ENCODE measurements at regions not wholly inside any gene's neighbourhood (a gene's known extent, or its start where the extent isn't known, plus 50 kb on each side); places are given as distances from the start of the nearest gene placed in this dataset.

DNA sequence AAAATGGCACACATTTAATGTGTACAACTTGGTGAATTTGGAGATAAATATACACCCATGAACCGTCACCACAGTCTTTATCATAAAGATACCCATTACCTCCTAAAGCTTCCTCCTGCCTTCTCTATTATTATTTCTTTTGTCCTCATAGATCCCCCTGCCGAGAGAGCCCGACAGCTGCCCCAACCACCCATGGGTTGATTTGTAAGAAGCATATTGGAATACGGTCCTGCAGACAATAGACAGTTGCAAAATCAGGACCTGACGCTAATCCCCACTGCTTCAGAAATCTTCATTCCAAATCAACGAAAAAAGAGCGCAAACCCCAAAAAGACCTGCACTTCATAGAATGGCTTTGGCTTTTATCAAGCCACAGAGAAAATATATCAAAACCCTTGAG lies 697.5 kb downstream of the SEMA5A start:
- DNase-seq (ENCODE audit: low read depth in 2 of 2), result no peak

DNA sequence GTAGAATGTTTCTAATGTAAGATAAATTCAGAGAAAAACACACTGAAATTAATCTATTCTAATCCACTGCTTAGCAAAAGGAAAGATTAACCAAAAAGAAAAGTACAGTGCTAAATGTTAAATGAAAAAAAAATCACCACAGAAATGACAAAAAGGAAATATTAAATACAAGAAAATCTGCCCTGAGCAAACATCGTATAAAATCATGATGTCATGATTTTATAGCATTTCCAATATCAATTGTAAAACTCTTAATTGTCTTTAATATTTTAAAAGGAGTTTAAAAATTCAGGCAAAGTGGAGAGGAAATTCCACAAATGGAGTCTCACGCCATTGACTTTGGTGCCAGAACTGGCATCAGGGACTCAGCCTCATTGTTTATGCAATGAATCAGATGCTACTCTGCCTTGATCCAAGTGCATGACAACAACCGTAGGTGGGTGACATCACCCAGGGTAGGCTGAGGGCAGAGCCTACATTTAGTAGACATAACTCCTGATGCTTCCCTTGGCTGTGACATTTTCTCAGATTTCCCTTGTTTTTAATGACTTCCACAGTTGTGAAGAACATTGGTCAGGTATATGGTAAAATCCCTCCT lies 696.8 kb downstream of the SEMA5A start:
- DNase-seq (ENCODE audit: low read depth in 2 of 2), result no peak

DNA sequence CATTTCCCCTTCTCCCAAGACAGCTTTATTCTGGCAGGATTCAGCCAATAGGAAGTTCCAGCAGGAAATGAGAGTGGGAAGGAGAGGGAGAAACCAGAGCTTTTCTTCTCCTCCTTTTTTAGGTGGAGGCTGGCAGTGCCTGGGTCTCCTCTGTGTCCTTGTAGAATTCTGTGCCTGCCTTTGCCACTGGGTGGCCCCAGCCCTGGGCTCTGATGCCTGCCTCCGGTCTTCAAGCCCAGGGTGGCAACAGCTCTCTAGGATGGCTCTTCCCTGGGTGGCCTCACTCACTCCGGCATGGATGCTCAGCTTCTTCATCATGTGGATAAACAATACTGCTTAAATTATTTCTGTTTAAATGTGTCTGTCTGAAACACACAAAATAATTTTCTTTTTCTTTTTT lies 694.8 kb downstream of the SEMA5A start:
- no peak for DNase-seq (ENCODE audit: low read depth in 2 of 2)

DNA sequence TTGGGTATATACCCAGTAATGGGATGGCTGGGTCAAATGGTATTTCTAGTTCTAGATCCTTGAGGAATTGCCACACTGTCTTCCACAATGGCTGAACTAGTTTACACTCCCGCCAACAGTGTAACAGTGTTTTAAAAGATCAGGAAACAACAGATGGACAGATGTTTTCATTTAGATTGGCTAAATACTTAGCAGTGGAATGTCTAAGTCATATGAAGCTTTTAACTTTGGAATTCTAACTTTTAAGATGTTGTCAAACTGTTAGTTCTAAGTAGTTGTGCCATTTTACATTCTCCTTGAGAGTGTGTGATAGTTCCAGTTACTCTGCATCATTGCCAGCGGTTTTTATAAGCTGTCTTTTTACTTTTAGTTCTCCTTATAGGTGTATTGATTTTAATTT lies 688.8 kb downstream of the SEMA5A start:
- no peak for DNase-seq (ENCODE audit: low read depth in 2 of 2)

DNA sequence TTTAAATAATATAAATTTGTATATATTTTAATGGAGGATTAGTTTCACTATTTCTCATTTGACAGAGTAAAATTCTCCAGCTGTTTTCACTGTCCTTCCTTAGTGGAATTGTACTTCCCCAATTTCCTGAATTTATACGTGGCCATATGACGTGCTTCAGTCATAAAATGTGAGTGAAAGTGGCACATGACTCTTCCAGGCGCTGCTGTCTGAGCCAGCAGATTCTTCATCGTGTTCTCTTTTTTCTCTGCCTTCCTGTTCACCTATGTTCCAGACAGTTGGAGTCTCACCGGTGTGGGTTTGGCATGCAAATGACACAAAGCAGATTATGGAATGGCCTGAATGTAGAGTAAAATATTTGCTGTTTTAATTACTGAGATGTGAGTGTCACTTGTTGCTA lies 684.1 kb downstream of the SEMA5A start:
- DNase-seq (ENCODE audit: low read depth in 2 of 2), result no peak

DNA sequence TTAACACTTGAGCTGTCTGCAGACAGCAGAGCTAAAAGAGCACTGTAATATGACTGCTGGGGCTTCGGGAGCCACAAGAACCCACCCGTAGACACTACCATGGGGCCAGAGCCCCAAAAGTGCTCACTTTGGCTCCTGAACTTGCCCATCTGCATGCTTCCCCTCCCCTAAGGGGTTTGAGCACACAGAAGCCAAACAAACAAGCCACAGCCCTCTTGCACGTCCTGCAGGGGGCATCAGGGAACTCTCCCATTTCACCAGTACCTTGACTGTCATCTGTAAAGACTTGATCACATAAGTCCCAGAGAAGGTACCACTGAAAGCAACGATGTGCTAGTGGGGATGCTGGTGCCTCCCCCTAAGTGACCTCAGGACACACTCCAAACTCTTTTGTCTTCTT lies 681.8 kb downstream of the SEMA5A start:
- no peak for DNase-seq (ENCODE audit: low read depth in 2 of 2)

DNA sequence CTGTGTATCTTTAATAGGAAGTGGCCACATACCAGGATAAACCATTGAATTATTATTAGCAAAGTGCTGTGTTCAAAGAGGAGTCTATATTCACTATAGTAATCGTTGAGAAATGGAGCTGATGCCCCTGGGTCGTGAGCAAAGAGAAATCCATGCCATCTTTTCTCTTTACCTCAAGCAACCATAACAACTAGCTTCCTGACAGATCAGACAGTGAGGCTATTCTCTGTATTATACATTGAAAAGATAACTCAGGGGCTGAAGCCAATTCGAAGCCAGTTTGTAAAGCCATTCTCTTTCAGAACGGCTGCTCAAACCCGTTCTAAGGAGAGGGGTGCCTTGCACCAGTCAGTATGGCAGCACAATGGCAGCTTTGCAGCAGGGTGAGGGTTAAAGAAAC lies 680.6 kb downstream of the SEMA5A start:
- no peak for DNase-seq (ENCODE audit: low read depth in 2 of 2)

DNA sequence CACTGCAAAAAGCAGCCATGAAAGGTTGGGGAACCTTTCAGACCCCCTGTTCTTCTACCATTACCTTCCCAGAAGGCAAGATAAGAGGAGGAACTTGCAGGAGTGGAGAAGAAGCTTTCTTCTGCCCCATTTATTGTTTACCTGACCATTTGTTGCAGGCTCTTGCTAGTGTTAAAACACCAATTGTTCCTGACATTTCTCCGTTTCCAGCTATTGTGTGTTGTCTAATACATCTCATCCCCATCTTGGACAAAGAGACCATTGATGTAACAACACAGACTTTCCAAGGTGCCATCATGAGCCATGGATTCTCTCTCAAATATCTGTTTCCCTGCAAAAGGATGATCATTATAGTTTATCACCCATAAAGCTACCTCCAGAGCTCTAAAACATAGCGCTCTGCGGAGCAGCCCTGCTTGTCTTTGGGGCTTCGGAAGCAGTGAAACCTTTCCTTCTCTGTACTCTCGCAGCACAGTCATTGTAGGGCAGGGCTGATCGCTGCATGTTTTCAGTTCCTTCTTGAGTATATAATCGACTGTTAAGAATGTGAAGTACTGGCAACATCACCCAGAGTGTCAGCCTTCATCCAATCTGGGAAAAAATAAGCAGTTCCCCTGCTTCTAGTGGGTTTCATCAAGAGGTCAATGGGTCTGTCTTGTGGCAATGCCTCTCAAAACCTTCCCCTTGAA lies 680.0 kb downstream of the SEMA5A start:
- no peak for DNase-seq (ENCODE audit: low read depth in 2 of 2)

DNA sequence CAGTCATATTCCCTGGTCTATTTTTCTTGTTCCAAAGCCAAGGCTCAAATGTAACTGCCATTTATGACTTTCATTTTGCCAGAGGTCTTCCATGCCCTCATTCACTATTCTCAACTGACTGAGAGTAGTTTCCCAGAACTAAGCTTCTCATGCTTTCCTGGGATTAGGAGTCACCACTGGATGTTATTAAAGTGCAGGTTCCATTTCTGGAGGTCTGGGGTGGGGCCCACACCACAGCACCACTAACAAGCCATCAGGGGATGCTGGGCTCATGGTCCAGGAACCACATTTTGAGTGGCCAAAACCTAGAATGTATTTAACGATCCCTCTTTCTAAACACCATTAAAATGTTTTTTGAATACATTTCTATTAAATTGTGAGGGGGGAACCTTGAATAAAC lies 677.6 kb downstream of the SEMA5A start:
- DNase-seq (ENCODE audit: low read depth in 2 of 2), result no peak

DNA sequence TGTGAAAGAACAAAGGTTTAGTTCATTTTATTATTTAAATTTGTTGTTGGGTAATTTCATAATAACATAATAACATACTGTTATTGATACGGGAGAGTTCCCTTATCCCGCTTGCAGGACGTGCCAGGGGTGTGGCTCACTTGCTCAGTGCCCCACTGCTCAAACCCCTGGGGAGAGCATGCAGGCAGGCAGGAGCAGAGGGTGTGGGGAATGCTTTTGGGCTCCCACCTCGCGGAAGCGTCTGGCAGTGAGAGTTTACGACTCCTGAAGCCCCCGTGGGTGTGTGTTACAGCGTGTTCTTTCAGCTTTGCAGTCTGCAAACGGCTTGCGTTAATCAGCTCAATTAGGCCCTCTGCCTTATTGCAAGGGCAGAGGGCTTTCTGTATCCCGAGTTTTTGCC lies 675.9 kb downstream of the SEMA5A start:
- no peak for DNase-seq (ENCODE audit: low read depth in 2 of 2)

DNA sequence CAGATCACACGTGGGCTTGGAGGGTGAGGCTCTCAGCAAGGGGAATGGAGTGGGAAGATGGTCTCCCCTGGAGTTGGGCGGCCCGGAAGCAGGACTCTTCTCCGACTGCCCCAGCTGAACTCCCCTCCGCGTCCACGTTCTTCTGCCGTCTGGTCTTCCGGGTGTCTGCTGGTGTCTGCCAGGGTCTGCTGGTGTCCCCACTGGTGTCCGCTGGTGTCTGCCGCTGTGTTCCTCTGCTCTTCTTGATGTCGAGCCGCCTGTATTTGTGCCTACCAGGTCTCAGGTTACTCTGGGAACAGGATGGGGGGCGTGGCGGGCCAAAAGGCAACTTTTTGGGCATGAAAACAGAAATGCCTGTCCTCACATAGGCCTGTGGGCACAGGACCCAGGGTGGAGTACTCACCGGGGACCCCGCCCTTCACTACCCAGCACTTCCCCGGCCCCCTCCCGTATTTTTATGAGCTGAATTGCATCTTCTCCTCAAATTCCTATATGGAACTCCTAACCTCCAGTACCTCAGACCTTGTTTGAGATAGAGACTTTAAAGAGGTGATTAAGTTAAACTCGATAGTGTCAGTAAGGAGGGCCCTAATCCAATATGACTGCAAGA lies 675.4 kb downstream of the SEMA5A start:
- DNase-seq (ENCODE audit: low read depth in 2 of 2), result no peak

DNA sequence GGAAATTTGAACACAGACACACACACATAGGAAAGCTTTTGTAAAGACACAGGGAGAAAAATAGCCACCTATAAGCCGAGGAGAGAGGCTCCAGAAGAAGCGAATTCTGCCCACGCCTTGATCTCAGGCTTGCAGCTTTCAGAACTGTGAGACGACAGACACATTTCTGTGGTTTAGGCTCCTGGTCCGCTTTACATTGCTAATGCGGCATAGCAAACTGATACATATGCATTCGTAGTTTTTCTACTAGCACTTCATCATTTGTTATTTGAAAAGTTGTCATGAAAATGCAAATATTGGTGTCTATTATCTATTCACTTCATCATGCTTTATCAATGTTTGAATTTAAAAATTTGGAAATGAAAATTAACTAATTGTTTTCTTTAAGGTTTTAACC lies 674.9 kb downstream of the SEMA5A start:
- no peak for DNase-seq (ENCODE audit: low read depth in 2 of 2)

DNA sequence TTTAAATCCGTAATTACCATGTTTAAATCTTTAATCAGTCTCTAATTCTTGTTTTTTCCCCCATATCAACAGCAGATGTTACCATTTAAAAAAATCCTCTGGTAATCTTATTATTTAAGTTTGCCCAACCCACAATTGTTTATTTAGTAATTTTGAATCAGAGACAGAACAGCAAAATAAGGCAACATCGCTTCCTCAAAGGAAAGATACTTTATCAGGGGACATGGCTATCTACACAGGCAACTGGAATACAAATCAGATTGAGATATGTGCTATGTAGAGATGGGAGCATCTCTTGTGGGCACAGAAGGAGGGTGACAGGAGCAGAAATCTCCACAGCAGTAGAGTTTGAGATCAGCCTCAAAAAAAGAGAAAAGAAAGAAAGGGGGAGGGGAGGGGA lies 674.4 kb downstream of the SEMA5A start:
- no peak for DNase-seq (ENCODE audit: low read depth in 2 of 2)

DNA sequence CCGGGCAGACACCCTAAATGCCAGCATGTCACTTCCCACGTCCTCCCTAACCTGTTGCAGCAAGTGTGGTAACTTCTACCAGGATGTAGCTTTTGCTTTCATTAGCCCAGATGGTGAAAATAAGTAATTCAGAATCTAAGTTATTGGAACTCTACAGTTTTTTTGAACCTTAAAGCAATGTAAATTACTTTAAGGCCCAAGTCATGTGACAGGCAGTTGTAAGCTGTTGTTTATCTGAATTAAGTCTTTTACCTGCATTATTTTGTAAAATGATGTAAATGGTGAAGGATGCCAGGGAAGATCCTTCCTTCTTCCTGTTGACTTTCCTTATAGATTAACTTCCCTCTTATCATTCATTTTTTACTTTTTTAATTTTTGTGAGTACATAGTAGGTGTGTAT lies 670.2 kb downstream of the SEMA5A start:
- no peak for DNase-seq (ENCODE audit: low read depth in 2 of 2)

DNA sequence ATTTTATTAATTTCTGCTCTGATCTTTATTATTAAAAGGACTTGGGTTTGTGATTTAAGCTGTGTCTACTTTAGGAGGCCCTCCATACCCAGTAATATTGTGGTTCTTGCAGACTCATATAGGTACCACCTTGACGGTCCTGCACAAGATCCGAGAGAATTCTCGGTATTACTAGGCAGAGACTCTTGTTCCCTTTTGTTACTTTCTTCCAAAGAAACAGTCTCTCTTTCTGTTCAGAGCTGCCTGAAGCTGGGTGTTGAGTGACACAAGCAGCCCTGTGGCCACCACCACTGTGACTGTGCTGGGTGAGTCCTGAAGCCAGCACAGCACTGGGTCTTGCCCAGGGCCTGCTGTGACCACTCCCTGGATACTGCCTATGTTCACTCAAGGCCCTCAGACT lies 666.6 kb downstream of the SEMA5A start:
- no peak for DNase-seq (ENCODE audit: low read depth in 2 of 2)

DNA sequence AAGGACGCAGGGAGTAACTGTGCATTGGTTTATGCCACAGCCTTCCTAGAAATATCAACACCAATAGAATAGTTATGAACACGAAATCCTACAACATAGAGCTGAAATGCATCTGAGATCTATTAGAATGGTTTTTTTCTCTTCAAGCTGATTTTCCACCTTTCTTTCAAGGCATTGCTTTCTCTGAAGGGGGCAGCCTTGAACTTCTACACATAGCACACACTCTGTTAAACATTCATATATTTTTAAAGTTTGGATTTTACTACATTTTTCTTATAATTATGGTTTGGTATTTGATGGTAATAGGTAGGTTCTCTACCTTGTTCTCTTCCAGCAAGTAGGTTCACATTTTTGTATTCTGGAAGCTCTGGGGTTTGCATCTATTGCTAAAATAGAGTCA lies 661.8 kb downstream of the SEMA5A start:
- no peak for DNase-seq (ENCODE audit: low read depth in 2 of 2)

DNA sequence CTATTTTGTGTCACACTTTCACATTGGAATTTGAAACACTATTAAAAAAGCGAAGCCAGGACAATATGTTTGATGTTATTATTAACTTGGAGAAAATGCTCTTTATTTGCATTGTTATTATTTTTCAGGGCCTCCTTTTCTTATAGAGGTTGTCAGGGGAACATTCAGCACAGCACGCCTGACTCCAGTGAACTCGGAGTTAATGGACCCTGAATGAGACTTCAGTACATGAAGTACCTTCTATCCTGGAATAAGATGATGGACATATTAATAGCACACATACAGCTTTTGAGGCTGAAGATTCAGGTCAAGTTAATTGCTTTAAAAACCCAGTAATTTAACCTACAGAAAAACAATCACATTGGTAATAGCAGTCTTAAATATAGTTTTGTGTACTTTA lies 652.9 kb downstream of the SEMA5A start:
- no peak for DNase-seq (ENCODE audit: low read depth in 2 of 2)

DNA sequence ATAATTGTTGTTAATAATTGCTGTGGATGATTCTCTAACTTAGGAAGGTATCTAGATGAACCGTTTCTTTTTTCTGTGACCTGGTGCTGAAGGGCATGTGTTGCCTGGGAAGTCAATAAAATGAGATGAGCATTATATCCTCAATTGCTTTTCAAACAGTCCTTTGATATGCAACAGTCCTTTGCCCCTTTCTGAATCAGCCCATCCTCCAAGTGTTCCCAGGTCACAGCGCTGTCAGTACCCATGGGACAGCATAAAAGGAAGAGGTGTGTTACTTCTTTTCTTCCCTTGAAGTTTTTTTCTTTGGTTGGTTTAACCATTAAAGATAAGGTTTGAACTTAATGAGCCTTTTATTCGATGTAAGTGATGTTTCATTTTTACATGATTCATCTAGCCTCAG lies 651.8 kb downstream of the SEMA5A start:
- DNase-seq (ENCODE audit: low read depth in 2 of 2), result no peak

DNA sequence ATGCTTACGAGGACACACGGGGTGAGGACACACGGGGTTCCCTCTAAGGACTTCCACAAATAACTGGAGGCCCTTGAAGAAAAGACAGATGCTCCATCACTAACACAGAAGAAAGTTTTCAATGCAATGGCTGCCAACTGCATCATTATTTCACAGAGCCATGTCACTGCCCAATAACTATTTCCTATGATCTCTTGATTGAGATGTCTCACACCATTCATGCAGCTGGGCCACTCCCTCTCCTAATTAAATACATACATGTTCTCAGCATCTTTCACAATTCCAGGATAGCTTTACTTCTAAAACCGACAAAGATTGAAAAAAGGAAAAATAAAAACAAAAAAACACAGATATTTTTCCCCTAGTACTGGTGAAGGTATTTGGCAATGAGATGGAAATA lies 650.8 kb downstream of the SEMA5A start:
- no peak for DNase-seq (ENCODE audit: low read depth in 2 of 2)

DNA sequence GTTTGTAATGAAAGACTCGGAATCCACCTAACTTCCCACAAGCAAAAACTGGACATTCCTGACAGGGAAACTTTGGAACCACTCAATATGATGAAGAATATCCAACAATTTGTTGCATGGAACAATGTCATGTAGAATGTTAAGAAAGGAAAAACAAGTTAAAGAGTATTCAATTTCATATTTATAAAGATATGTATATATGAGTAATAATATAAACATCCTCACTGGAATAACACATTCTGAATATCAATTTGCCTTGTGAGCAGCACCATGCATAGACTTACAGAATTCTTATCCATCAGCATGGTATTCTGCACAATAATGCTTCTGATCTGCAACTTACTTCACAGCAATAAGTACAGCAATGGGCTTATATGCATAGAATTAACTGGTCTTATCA lies 650.3 kb downstream of the SEMA5A start:
- DNase-seq (ENCODE audit: low read depth in 2 of 2), result no peak

DNA sequence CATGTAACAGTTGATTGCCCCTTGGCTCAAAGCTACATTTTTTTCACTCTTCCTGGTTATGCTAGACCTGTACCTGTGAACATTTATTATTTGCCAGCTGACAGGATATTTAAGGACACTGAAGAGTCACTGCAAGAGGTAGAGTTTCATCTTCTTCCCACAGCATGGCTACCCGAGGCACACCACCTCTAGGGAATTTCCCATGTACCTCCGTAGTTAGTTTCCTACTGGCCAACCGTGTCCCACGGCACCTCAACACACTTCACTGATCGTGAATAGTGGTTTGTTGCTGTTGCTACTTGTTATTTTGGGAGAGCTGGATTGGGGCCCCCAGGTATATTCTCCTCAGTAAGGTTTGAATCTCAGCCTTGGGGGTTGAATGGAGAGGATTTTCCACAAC lies 648.6 kb downstream of the SEMA5A start:
- no peak for DNase-seq (ENCODE audit: low read depth in 2 of 2)

DNA sequence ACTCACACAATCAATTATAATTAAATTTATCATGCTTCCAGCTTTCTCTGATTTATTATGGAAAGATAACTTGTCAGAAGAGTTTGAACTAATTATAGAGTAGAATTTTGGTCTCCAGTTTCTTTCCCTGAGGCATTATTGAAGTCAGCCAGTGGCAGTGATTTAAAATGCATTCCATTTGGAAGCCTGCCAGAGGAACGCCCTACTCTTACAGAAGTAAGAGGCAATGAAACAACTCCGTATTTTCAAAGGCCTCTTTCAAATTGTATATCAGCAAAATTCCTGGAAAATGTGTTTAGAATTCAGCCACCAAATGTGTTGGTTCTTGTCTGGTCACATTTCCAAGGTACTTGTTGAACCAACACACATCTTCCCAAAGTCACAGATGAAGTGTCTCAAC lies 640.9 kb downstream of the SEMA5A start:
- DNase-seq (ENCODE audit: low read depth in 2 of 2), result no peak

DNA sequence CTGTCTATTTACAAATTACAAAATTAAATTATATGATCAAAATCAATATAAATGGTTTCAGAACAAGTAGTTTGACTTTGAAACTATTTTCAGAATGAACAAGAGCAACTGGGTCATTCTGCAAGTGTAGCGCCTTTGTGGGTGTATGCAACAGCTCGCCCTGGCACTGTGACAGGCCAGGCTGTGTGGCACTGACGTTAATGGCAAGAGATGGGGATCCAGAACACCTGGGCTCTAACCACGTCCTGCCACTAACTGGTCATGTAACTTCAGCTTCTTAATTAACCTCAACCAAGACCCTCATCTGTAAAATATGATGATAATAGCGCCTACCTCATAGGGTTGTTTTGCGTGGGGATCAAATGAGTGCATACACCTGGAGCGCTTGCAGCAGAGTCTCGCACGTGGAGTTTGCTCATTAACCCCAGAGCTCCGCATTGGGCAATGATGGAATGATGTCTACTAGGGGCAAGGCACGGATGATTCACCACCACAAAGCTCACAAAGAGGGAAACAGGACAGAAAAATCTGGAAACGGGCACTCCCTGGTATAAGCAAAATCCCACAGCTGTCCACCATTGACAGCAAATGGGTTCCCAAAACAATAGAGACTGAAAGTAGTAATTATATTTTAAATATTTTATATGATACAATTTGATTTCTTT lies 639.4 kb downstream of the SEMA5A start:
- no peak for DNase-seq (ENCODE audit: low read depth in 2 of 2)
